WTC11 (cell line): ENCODE measurements at regions not wholly inside any gene's neighbourhood (a gene's known extent, or its start where the extent isn't known, plus 50 kb on each side); places are given as distances from the start of the nearest gene placed in this dataset.

Experiments used
- ATAC-seq: fragments of 200-7000 bp; cut with Tn5 transposase; 2 replicates; pipeline ENCODE4 v1.10.0; 2021; ENCODE audit warnings: mild to moderate bottlenecking, moderate library complexity
- CTCF ChIA-PET: fragments of 300-600 bp; sonication (Branson Sonifier 250); formaldehyde crosslinking; loops from one replicate; lab custom pipeline; 2021; ENCODE audit warnings: antibody characterized with exemption; lab: Charles Lee
- POLR2A ChIA-PET: fragments of 350-600 bp; sonication (Branson Sonifier 250); formaldehyde crosslinking; loops from one replicate; lab custom pipeline; 2021; ENCODE audit warnings: antibody characterized with exemption; lab: Charles Lee
- DNase-seq: peaks from one replicate; pipeline ENCODE4 v3.0.0; 2021; ENCODE audit warnings: low spot score
- H3K27ac Mint-ChIP-seq: 2 replicates; pipeline ENCODE4 v1.8.0; 2021; ENCODE audit warnings: mixed read lengths
- H3K27me3 Mint-ChIP-seq: 2 replicates; pipeline ENCODE4 v1.8.0; 2021; ENCODE audit warnings: low read depth, mild to moderate bottlenecking, moderate library complexity, mixed read lengths
- H3K36me3 Mint-ChIP-seq: 2 replicates; pipeline ENCODE4 v1.8.0; 2021; ENCODE audit warnings: mixed read lengths
- H3K4me1 Mint-ChIP-seq: 2 replicates; pipeline ENCODE4 v1.8.0; 2022; ENCODE audit warnings: mixed read lengths
- H3K4me3 Mint-ChIP-seq: 2 replicates; pipeline ENCODE4 v1.8.0; 2021; ENCODE audit warnings: mild to moderate bottlenecking, moderate library complexity, mixed read lengths
- H3K9me3 Mint-ChIP-seq: 2 replicates; pipeline ENCODE4 v1.8.0; 2021; ENCODE audit warnings: mixed read lengths
- CREB1 ChIP-seq: sonication (generic); formaldehyde crosslinking; IDR thresholded peaks from 2 replicates; pipeline ENCODE4 v1.8.0; 2023; ENCODE audit warnings: mild to moderate bottlenecking, missing genetic modification reagents
- E2F5 ChIP-seq: sonication (generic); formaldehyde crosslinking; IDR thresholded peaks from 2 replicates; pipeline ENCODE4 v1.8.1; 2022; ENCODE audit warnings: mild to moderate bottlenecking, moderate library complexity, missing genetic modification reagents
- JAZF1 ChIP-seq: fragments of 250-450 bp; sonication (Bioruptor Pico); IDR thresholded peaks from 2 replicates; pipeline ENCODE4 v1.9.0; 2021; ENCODE audit warnings: moderate library complexity, mild to moderate bottlenecking, inconsistent platforms
- JUN ChIP-seq: sonication (generic); formaldehyde crosslinking; IDR thresholded peaks from 2 replicates; pipeline ENCODE4 v1.8.0; 2023; ENCODE audit warnings: mild to moderate bottlenecking, missing genetic modification reagents
- MXD4 ChIP-seq: fragments of 250-450 bp; sonication (Bioruptor Pico); IDR thresholded peaks from 2 replicates; pipeline ENCODE4 v1.8.0; 2021; ENCODE audit warnings: mild to moderate bottlenecking, moderate library complexity, borderline replicate concordance
- NFYB ChIP-seq: sonication (generic); formaldehyde crosslinking; conservative IDR thresholded peaks from 2 replicates; pipeline ENCODE4 v1.8.0; 2022; ENCODE audit warnings: low read depth, missing genetic modification reagents
- RORB ChIP-seq: fragments of 250-450 bp; sonication (Bioruptor Pico); IDR thresholded peaks from 2 replicates; pipeline ENCODE4 v1.9.0; 2021; ENCODE audit warnings: mild to moderate bottlenecking
- SMAD3 ChIP-seq: sonication (generic); formaldehyde crosslinking; IDR thresholded peaks from 2 replicates; pipeline ENCODE4 v1.8.0; 2022; ENCODE audit warnings: missing genetic modification reagents, mild to moderate bottlenecking, borderline replicate concordance
- TEAD1 ChIP-seq: sonication (generic); formaldehyde crosslinking; IDR thresholded peaks from 2 replicates; pipeline ENCODE4 v1.8.0; 2022; ENCODE audit warnings: mild to moderate bottlenecking, missing genetic modification reagents
- TP53 ChIP-seq: sonication (generic); formaldehyde crosslinking; IDR thresholded peaks from 2 replicates; pipeline ENCODE4 v1.8.1; 2023; ENCODE audit warnings: mild to moderate bottlenecking, missing genetic modification reagents
- ZNF532 ChIP-seq: fragments of 250-450 bp; sonication (Bioruptor Pico); IDR thresholded peaks from 2 replicates; pipeline ENCODE4 v1.9.0; 2021; ENCODE audit warnings: mild to moderate bottlenecking, borderline replicate concordance
- TF ChIP-seq, protein P1 (sequence below): sonication (generic); formaldehyde crosslinking; IDR thresholded peaks from 2 replicates; pipeline ENCODE4 v1.8.1; 2022; ENCODE audit warnings: low read depth, missing genetic modification reagents, borderline replicate concordance
- TF ChIP-seq, protein P2 (sequence below): sonication (generic); formaldehyde crosslinking; IDR thresholded peaks from 2 replicates; pipeline ENCODE4 v1.8.0; 2023; ENCODE audit warnings: missing genetic modification reagents, mild to moderate bottlenecking, borderline replicate concordance
- TF ChIP-seq, protein P3 (sequence below): sonication (generic); formaldehyde crosslinking; IDR thresholded peaks from 2 replicates; pipeline ENCODE4 v1.8.1; 2023; ENCODE audit warnings: mild to moderate bottlenecking, moderate library complexity, missing genetic modification reagents

DNA sequence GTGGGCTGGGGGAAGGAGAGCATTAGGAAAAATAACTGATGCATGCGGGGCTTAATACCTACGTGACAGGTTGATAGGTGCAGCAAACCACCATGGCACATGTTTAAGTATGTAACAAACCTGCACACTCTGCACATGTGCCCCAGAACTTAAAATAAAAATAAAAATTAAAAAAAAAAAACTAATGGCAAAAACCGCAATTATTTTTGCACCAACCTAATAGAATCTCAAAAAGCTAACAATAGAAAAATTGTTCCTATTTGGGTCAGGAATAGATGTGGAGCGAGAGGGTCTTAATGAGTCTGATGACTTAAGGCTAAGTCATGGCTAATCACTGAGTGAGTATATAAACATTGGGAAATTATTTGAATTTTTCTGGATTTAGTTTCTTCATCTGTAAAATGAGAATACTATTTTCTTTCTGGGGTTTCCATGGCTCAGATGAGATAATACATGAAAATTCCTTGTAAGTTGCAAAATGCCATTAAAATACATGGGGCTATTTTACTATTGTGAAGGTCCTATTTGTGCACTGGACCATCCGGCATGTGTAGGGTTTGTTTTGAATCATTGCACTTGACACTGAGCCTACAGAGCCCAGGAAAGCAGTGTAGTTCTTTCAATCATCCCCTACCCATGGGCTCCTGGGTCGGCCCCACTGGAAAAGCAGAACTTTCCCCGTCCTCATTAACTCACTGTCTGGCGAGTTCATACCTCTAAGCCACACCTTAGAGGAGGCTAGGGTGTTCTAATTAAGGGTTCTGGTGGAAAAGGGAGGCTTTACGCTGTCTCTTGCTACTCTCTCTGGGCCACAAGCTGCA, 164.1 kb upstream of the NTF3 start:
- H3K9me3 Mint-ChIP-seq, result peaks cover 19% of the 10 kb centered on the region
- no peak overlapping the region for H3K27ac Mint-ChIP-seq
- CTCF ChIA-PET, result no interaction called here
- H3K4me3 Mint-ChIP-seq, result no peak overlapping the region
- DNase-seq (no peak), ATAC-seq (no peak)
- TF ChIP-seq, protein P1, sequence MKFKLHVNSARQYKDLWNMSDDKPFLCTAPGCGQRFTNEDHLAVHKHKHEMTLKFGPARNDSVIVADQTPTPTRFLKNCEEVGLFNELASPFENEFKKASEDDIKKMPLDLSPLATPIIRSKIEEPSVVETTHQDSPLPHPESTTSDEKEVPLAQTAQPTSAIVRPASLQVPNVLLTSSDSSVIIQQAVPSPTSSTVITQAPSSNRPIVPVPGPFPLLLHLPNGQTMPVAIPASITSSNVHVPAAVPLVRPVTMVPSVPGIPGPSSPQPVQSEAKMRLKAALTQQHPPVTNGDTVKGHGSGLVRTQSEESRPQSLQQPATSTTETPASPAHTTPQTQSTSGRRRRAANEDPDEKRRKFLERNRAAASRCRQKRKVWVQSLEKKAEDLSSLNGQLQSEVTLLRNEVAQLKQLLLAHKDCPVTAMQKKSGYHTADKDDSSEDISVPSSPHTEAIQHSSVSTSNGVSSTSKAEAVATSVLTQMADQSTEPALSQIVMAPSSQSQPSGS (CRISPR knock-in tag), result no peak
- TF ChIP-seq JAZF1, result no peak
- no peak for TF ChIP-seq NFYB (CRISPR knock-in tag)
- no peak for TF ChIP-seq SMAD3
- TF ChIP-seq, protein P2, sequence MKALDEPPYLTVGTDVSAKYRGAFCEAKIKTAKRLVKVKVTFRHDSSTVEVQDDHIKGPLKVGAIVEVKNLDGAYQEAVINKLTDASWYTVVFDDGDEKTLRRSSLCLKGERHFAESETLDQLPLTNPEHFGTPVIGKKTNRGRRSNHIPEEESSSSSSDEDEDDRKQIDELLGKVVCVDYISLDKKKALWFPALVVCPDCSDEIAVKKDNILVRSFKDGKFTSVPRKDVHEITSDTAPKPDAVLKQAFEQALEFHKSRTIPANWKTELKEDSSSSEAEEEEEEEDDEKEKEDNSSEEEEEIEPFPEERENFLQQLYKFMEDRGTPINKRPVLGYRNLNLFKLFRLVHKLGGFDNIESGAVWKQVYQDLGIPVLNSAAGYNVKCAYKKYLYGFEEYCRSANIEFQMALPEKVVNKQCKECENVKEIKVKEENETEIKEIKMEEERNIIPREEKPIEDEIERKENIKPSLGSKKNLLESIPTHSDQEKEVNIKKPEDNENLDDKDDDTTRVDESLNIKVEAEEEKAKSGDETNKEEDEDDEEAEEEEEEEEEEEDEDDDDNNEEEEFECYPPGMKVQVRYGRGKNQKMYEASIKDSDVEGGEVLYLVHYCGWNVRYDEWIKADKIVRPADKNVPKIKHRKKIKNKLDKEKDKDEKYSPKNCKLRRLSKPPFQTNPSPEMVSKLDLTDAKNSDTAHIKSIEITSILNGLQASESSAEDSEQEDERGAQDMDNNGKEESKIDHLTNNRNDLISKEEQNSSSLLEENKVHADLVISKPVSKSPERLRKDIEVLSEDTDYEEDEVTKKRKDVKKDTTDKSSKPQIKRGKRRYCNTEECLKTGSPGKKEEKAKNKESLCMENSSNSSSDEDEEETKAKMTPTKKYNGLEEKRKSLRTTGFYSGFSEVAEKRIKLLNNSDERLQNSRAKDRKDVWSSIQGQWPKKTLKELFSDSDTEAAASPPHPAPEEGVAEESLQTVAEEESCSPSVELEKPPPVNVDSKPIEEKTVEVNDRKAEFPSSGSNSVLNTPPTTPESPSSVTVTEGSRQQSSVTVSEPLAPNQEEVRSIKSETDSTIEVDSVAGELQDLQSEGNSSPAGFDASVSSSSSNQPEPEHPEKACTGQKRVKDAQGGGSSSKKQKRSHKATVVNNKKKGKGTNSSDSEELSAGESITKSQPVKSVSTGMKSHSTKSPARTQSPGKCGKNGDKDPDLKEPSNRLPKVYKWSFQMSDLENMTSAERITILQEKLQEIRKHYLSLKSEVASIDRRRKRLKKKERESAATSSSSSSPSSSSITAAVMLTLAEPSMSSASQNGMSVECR (CRISPR knock-in tag), result no peak
- TF ChIP-seq ZNF532 (CRISPR knock-in tag), result no peak
- TF ChIP-seq JUN (CRISPR knock-in tag), result no peak
- no peak for TF ChIP-seq CREB1
- POLR2A ChIA-PET, result no interaction called here
- H3K4me1 Mint-ChIP-seq, result peaks cover 14% of the 10 kb centered on the region
- H3K36me3 Mint-ChIP-seq, result peaks cover 10% of the 10 kb centered on the region; the same call in 1 of the 2 replicates
- no peaks in the 10 kb centered on the region for H3K27me3 Mint-ChIP-seq

DNA sequence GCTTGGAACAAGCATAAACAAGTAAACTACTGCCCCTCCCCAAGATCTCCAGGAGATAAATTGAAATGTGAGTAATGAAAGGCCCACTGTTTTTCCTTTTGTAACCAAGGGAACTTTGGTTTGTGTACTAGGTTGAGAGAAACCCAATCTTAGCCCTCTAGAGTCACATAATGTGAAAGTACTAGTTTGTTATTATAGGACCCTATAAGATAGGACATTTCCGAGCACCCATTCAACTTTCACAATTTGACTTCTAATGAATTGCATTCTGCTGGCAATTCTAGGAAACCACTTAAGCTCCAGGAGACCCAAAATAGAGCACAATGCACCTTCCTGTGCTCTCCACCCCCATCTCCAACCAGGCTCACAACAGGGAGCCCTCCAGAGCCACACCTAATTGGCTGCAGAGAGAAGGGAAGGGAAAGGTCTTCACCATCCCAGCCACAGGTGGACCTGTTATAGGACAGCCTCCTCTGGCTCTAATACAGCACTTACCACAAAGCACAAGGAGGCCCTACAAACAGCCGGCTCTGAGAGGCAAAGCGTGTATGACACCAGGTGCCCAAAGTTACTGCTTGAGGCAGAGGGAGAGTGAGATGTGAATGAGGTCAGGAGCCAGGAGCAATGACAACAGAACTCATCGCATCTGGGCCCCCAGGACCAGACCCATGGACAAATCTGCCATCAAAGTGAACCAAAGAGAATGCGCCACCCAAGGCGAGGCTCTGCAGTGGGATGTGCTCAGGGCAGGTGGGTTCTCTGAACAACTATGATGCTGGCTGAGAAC, 163.3 kb upstream of the NTF3 start:
- CTCF ChIA-PET, result interaction anchor here (1.6 kb wide), 1 partner anchor 160 kb away, joined by 4 read pairs; no protein-coding TSS in a partner anchor
- no peak for TF ChIP-seq TEAD1 (CRISPR knock-in tag)
- no peak for TF ChIP-seq TP53 (CRISPR knock-in tag)
- no peak for TF ChIP-seq ZNF532 (CRISPR knock-in tag)
- TF ChIP-seq, protein P3, sequence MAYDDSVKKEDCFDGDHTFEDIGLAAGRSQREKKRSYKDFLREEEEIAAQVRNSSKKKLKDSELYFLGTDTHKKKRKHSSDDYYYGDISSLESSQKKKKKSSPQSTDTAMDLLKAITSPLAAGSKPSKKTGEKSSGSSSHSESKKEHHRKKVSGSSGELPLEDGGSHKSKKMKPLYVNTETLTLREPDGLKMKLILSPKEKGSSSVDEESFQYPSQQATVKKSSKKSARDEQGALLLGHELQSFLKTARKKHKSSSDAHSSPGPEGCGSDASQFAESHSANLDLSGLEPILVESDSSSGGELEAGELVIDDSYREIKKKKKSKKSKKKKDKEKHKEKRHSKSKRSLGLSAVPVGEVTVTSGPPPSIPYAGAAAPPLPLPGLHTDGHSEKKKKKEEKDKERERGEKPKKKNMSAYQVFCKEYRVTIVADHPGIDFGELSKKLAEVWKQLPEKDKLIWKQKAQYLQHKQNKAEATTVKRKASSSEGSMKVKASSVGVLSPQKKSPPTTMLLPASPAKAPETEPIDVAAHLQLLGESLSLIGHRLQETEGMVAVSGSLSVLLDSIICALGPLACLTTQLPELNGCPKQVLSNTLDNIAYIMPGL (CRISPR knock-in tag), result no peak
- TF ChIP-seq E2F5 (CRISPR knock-in tag), result no peak
- no peak for TF ChIP-seq MXD4 (CRISPR knock-in tag)
- no peak for TF ChIP-seq CREB1
- TF ChIP-seq RORB, result no peak
- TF ChIP-seq NFYB (CRISPR knock-in tag), result no peak

More for the DNA sequence above, 163.3 kb upstream of the NTF3 start:
- peaks cover 19% of the 10 kb centered on the region for H3K9me3 Mint-ChIP-seq
- H3K4me3 Mint-ChIP-seq, result no peak overlapping the region
- POLR2A ChIA-PET, result no interaction called here
- H3K27ac Mint-ChIP-seq, result no peak overlapping the region
- H3K4me1 Mint-ChIP-seq, result peaks cover 14% of the 10 kb centered on the region
- H3K27me3 Mint-ChIP-seq, result no peaks in the 10 kb centered on the region
- no peak for DNase-seq
- peak; percentile 50 for ATAC-seq
- peaks cover 10% of the 10 kb centered on the region; the same call in 1 of the 2 replicates for H3K36me3 Mint-ChIP-seq
